ENCODE measurements at regions not wholly inside any gene's neighbourhood (a gene's known extent, or its start where the extent isn't known, plus 50 kb on each side); places are given as distances from the start of the nearest gene placed in this dataset.

DNA sequence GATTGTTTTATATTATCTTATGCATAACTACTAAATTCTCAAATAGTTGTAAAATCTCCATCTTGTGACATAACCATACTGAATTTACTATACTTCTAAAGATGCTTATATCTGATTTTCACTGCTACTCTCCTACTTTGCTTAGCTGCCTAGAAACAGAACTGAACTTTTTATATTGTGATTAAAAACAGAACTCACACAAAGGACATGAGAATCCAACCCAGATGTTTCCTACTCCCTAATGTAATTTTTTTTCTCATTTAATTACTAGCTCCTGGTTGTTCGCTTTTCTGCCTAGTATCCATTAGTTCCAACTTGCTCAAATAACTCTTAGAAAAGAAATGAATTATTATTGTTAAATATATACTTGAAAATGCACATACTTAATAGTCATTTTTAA is 283.5 kb upstream of the ACTRT1 start:
- DNase-seq (ENCODE audit: low read depth in 2 of 2) = no peak

DNA sequence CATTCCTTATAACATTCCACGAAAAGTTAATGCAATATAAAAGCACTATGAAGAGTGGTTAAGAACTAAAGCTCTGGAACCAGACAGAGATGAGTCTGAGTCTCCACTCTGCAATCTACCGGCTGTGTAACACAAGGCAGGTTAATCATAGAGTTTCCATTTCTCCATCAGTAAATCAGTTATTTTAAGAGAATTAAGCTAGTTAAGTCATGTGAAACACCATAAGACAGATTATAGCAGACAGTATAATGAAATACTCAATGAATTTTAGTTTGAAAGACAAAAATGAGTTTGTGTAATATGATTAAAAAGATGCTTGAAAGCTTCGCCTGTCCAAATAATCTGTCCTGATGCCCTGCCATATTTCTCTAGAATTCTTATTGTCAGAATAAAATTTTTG is 282.6 kb upstream of the ACTRT1 start:
- DNase-seq (ENCODE audit: low read depth in 2 of 2) = no peak

DNA sequence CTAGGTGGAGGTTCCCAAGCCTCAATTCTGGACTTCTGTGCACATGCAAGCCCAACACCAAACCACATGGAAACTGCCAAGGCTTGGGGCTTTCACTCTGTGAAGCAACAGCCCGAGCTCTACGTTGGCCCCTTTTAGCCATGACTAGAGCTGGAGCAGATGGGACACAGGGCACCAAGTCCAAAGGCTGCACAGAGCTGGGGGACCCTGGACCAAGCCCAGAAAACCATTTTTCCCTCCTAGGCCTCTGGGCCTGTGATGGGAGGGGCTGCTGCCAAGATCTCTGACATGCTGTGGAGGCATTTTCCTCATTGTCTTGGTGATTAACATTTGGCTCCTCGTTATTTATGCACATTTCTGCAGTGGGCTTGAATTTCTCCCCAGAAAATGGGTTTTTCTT is 258.7 kb upstream of the ACTRT1 start:
- no peak for DNase-seq (ENCODE audit: low read depth in 2 of 2)

DNA sequence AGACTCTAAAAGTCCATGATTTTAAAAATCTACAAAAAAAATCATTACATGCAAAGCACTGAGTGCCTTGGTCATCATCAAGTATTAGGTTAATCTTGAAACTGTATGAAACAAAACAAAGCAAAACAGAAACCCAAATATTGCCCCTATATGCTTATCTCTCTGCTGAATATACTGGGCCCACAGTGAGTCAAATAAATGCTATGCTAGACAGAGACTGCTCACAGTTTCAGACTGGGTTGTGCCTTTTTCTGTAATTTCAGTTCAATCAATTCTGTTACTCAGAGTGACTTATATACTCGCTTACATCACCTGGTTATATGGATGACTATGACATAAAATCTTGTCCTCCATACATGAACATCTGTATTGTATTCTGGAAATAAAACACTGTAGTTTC is 257.1 kb upstream of the ACTRT1 start:
- no peak for DNase-seq (ENCODE audit: low read depth in 2 of 2)

DNA sequence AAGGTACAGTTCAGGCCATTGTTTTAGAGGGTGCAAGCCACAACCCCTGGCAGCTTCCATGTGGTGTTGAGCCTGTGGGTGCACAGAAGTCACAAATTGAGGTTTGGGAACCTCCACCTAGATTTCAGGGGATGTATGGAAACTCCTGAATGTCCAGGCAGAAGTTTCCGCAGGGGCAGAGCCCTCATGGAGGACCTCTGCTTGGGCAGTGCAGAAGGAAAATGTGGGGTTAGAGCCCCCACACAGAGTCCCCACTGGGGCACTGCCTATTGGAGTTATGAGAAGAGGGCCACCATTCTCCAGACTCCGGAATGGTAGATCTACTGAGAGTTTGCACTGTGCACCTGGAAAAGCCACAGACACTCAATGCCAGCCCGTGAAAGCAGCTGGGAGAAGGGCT is 242.0 kb upstream of the ACTRT1 start:
- DNase-seq (ENCODE audit: low read depth in 2 of 2) = no peak

DNA sequence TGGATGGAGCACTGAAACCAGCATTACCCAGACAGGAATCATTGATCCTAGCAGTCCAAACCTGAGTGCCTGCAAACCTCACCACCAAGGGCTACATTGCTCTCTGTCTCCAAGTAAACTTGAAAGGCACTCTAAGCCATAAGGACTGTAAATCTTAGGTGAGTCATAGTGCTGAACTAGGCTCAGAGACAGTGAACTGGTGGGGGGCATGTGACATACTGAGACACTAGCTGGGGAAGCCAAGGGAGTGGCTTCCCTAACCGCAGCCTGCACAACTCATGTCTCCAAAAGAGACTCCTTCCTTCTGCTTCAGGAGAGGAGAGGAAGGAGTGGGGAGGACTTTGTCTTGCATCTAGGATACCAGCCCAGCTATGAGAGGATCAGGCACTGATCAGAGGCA is 235.5 kb upstream of the ACTRT1 start:
- DNase-seq (ENCODE audit: low read depth in 2 of 2) = no peak

DNA sequence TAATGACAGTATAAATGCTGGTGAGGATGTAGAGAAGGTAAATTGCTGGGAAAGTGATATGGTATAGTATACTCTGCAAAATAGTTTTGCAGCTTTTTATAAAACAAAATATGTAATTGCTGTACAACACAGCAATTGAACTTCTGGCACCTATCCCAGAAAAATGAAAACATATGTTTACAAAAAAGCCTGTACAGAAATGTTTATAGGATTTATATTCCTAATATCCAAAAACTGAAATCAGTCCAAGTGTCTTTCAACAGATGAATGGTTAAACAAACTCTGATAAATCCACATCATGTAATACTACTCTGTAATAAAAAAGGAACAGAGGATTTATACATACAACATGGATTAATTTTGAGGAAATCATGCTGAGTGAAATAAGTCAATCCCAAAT is 198.4 kb upstream of the ACTRT1 start:
- no peak for DNase-seq (ENCODE audit: low read depth in 2 of 2)

DNA sequence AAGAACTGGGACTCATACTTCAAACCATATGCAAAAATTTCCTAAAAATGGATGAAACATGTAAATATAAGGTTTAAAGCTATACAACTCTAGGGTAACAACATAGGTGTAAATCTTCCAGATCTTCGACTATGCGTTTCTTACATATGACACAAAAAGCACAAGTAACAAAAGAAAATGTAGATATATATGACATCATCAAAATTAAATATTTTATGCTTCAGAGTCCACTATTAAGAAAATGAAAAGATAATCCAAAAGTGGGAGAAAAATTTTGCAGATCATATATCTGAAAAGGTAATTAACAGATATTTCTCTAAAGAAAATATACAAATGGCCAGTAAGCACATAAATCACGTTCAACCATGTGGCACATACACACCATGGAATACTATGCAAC is 164.2 kb upstream of the ACTRT1 start:
- DNase-seq (ENCODE audit: low read depth in 2 of 2) = no peak

DNA sequence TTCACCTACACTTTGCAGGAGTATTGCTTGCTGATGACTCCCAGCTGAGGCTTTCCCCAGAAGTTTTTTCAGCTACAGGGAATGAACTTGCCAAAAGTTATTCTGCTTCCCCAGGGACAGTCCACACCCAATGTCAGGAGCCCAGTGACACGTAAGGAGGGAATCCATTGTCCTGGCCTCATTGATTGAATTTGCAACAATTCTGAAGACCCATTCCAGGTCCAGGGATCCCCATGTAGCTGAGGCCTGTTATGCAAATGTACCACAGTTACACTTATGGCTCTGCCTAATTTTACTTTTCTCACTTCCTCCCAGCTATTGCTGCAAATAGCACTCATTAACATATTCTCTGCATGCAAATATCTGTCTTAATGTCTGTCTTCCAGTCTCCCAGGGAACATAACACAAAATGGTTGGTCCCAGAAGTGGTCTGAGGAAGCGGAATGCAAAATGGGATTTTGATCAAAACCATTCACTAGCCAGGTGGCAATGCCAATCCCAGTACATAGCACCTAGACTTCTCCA is 113.7 kb upstream of the ACTRT1 start:
- no peak for DNase-seq (ENCODE audit: low read depth in 2 of 2)

DNA sequence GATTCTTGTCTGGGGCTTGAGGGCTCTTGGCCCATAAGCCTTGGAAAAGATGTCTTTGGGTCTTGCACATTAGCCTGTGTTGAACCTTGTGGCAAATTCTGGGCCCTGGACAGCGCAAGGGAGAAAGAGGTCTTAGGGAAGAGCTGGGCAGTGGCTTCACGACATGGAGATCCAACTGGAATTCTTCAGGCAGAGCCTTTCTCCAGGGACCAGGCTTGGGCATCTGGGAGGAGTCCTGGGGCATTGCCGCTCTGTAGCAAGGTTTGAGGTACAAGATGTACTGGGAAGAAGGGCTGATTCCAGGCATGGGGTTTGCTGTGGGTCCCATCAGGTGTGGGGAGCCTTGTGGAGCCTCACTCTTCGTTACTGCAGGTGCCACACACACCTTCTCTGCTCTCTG is 104.0 kb upstream of the ACTRT1 start:
- no peak for DNase-seq (ENCODE audit: low read depth in 2 of 2)

DNA sequence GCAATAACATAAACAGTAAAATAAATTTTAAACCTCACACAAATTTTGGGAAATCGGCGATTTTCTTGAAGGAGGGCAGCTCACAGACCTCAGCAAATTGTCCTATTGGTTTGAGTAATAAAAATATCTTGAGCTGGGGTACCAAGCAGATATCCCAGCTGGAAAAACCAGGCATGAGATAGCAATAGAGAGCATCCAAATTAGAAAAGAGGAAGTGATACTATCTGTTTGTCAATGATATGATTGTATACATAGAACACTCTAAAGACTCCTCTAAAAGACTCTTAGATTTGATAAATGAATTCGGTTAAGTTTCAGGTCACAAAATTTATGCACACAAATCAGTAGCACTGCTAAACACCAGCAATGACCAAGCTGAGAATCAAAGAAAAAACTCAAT is 90.5 kb upstream of the ACTRT1 start:
- no peak for DNase-seq (ENCODE audit: low read depth in 2 of 2)

DNA sequence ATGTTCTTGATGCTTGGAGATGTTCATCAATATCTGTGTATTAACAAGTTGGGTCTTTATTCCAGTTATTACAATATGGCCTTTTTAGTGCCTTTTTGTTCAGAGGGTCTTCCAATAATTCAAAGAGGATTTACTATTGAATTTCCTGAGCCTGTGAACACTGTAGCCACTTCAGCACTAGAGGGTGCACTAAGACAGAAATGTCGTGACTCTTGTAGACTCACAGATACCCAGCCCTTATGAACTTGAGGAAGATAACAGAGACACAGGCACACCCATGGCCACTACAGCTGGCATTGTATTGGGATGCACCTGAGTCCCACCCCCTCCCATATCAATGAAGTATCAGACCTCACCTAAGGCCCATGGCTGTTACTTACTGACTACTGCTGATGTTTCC is 54.4 kb upstream of the ACTRT1 start:
- no peak for DNase-seq (ENCODE audit: low read depth in 2 of 2)

DNA sequence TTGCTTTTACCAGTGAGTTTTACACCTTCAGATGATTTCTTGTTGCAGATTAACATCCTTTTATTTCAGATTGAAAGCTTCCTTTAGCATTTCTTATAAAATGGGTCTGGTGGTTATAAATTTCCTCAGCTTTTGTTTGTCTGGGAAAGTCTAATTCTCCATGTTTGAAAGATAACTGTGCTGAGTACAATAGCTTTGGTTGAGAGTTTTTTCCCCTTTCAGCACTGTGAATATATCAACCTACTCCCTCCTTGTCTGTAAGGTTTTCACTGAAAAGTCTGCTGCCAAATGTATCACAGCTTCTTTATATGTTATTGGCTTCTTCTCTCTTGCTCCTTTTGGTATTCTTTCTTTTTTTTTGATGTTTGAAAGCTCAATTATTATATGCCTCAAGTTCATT is 53.5 kb upstream of the ACTRT1 start:
- DNase-seq (ENCODE audit: low read depth in 2 of 2) = no peak

All from fibroblast of skin of left biceps (primary cell).